ENCODE measurements at regions not wholly inside any gene's neighbourhood (a gene's known extent, or its start where the extent isn't known, plus 50 kb on each side); places are given as distances from the start of the nearest gene placed in this dataset.

DNA sequence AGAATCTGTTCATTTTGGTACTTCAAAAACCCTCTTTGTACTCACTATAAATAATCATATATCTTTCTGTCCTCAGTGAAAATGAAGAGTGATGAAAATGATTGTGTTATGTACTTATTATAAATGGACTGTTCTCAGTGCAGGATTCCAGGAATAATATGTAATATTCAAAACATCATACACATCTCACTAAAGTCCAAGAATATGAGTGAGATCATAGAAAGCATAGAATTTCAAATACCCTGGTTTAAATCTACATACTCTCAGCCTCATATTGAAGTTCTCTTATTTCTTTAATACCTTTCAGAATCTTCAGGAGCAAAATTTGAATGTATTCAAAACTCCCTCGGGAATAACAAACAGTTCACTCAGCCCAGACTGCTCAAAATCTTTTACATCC lies 868.0 kb downstream of the SLITRK6 start:
- no peak for DNase-seq

DNA sequence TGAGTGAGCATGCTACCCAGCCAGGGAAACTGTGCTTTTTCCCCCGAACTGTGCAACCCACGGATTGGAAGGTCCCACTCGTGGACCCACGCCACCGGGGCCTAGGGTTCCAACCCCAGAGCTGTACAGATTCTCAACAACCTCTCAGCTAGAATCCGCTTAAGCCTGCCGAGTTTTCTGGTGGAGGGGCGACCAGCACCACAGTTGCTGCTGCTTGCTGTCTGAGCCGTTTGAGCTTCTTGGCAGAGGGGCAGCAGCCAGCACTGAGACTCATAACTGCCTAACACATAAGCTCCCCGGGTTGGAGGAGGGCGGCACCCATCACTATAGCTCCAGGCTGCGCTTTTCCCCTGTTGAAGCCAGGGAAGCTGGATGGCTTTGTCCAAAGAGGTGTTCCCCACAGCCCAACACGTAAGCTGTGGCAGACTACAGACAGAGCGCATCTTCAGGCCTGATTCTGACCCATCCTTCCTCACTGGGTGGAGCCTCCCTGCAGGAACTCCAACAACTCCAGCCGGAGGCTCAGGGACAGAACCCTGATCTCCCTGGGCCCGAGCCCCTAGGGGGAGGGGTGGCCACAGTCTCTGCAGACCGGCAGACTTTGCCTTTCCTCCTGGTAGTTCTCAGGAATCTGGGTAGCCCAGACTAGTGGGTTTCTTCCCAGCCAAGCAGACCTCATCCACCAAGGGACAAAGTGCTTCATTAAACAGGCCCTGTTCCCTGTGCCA lies 871.6 kb downstream of the SLITRK6 start:
- DNase-seq, result no peak

DNA sequence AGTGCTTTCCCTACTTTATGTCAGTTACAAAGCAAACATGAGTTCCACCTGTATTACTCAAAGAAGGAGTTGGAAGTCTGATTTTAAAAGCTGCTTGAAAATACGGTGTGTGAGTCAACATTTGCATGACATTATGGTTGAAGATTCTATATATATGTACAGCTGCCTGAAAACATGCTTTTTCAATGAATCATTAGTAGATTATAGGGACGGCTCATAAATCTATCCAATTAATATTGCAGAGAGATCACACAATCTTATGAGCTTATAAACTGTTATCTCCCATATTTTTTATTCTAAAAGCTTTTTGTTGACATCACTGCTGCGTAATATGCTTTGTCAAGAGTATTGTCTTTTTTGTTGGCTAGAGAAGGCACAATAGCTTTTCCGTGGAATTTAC lies 873.8 kb downstream of the SLITRK6 start:
- no peak for DNase-seq

DNA sequence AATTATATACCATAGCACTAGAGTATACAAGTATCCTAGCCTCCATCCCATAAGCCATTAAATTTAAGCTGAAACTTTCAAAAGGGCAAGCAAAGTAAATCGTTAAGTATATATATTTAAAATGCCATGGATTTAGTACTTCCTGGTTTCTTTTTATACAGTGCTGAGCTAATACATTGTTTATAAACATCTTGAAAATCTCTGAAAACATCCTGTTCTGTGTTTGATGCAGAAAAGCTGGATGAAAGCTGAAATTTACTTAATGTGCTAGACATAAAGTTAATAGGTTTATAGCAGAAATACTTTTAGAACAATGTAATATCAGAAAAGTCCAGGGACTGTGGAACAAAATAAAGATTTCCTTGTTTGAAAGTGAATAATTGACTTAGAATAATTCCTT lies 875.4 kb downstream of the SLITRK6 start:
- DNase-seq, result no peak

DNA sequence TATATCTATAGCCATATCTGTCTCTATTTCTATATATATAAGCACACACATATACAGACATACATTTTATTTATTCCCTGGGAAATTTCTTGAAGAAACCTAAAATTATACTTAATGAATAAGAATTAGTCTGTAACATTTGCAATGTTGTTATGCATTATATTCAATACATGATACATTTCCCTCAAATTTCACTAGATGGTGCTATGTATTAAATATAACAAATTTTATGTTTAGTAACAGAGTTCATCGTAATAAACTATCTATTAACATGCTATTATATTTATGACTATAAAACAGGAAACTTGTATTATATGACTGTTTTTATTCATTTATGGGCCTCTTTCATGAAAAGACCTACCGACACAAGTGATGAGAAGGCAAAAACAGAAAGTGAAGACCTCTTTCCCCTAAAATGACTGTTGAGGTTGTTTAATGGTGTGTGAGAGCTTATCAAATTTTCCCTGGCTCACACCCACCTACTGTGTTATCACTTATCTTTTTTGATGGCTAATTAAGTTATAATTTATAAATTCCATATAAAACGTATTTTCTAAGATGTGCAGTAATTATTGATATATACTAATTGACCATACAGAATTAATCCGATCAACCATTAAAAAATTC lies 881.9 kb downstream of the SLITRK6 start:
- DNase-seq, result peak in 1 of 2 experiments; percentile 28

DNA sequence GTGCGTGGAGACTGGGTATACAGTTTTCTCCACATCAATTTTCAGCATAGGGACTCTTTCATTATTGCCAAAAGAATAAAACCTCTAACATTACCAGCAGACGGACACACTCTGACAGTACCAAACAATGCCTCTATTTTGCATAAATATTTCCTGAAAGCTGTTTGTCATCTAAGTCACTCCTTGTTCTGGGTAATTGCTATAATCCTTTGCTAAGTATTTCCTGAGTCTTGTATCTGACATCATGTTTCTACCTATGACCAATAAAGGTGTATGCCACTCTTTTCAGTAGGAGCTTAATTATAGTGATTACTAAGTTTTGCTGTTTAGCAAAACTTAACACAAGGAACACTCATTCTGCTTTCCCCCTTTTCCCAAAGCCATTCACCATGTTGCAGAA lies 886.5 kb downstream of the SLITRK6 start:
- no peak for DNase-seq

DNA sequence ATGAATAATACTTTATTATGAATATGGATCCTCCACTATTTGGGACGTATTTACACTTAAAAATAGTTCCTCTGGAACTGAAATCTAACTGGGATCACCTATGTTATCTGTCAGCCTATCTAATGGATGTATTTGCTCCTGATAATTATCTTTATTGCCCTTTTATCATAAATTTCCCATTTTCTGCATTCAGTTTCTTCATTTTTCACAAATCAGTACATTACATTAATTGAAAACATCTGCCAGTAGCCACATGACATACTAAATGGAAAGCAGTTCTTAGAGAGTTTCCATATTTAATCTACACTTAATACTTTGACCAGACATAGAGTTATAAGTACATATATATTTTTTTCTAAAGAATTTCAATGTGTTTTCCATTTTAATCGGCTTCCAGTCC lies 888.8 kb downstream of the SLITRK6 start:
- DNase-seq, result no peak

DNA sequence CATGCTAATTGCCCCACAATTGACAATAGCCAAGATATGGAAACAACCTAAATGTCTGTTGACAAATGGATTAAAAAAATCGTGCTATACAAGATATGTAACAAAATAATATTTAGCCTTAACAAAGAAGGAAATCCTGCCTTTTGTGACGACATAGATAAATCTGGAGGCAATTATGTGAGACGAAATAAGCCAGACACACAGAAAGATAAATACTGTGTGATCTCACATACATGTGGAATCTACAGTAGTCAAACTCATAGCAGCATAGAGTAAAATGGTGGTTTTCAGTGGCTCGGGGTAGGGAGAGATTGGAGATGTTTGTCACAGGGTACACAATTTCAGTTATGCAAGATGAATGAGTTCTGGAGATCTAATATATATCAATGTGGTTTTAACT lies 895.8 kb downstream of the SLITRK6 start:
- DNase-seq, result no peak

DNA sequence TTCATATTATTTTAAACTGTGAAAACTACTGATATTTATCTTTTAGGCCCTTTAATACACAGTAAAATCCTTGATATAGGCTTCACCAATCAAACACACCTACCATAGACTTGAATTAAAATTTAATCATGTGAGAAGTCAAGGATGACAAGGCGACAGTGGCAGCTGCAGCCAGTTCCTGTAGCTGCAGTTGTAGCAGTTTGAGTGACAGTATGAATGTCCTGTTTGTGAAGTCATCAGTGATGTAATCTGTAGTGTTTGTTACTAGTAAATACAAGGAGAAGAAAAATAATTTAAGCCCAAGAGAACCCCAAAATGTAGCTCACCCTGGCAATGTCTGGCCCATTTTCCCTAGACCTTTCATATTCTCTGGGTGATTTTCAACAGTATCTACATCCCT lies 897.0 kb downstream of the SLITRK6 start:
- DNase-seq, result no peak

DNA sequence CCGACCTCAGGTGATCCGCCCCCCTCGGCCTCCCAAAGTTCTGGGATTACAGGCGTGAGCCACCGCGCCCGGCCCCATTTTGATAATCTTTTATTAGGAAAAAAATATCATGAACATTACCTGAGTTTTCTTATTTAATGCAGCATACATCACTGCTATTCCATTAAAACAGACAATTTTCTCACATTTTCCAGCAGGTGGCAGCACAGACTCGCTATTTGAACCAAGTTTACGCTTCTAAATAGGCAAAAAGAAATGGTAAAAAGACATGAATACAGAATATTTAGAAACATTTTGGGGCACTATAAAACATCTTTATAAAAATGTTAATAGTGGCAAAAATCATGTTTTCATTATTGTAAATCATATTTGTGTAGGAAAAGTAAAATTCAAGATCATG lies 903.1 kb downstream of the SLITRK6 start:
- DNase-seq, result peak in 1 of 2 experiments; percentile 41

DNA sequence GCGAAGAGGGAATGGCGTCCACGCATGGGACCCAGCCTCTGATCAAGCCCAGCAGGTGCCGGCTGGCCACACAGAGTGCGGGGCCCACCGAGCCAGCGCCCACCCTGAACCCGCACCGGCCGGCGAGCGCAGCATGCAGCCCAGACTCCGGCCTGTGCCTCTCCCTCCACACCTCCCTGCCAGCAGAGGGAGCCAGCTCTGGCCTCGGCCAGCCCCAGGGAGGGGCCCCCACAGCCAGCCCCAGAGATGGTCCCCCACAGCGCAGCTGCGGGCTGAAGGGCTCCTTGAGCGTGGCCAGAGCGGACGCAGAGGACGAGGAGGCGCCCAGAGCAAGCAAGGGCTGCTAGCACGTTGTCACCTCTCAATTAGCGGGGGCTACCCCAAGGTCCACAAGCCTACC lies 904.5 kb downstream of the SLITRK6 start:
- no peak for DNase-seq

DNA sequence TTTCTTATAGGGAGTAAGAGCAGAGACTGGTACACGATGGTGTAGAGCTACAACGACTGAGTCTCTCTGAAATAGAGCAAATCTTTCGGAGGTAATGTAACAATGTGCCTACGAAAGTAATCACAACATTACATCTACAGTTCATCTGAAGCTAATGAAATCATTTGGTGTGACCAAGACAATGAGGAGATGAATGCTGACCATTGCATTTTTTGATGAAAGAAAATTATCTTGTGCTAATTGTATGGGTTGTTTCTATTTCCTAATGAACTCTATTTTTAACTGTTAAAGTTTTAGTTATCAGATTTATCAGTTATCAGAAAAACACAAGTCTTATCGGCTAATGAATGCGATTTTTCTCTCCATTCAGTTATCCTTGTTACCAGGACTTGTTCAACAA lies 913.4 kb downstream of the SLITRK6 start:
- DNase-seq, result no peak

DNA sequence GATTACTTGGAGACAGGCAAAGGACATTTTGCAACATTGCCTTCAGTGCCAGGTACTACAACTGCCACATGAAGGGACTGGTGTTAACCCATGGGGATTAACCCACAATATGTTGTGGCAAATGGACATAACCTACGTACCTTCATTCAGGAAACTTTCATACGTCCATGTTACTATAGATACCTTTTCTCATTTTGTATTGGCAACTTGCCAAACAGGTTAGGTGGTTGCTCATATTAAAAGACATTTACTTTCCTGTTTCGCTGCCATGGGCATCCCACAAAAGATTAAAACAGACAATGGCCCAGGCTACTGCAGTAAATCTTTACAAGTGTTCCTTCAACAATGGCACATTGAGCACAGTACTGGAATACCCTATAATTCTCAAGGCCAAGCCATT lies 925.3 kb downstream of the SLITRK6 start:
- no peak for DNase-seq

DNA sequence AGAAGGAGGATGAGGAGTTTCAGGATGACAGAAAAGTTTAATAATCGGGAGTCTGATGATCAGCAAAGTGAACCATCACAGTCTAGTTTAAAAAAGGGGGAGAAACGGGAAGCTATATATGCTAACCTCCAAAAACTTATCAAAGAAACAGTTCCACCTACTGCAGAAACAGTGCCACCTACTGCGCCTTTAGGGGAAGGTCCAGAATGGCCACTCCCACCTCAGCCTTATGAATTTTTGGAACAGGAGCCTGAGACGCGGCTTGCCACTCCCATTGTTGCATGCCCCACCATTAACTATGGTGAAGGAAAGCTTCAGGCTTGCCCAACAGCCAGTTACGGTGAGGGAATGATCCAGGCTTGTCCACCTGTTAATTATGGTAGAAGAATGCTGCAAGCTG lies 929.0 kb downstream of the SLITRK6 start:
- no peak for DNase-seq

DNA sequence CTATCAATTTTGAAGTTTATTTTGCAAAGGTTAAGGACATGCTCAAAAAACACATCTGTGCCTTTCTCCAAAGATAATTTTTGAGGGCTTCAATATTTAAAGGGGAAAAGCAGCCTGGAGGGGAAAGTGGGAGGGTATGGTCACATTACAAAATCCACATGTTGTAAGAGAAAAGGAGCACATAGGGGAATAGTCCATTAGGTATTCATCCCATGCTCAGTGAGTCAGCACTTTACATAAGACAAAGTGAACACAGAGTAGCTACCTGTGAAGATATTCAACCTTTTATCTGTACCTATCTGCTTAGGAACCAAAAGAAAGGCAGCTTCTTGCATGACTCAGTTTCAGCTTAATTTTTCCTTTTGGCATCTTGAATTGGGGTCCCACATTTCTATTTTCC lies 932.0 kb downstream of the SLITRK6 start:
- DNase-seq, result no peak

DNA sequence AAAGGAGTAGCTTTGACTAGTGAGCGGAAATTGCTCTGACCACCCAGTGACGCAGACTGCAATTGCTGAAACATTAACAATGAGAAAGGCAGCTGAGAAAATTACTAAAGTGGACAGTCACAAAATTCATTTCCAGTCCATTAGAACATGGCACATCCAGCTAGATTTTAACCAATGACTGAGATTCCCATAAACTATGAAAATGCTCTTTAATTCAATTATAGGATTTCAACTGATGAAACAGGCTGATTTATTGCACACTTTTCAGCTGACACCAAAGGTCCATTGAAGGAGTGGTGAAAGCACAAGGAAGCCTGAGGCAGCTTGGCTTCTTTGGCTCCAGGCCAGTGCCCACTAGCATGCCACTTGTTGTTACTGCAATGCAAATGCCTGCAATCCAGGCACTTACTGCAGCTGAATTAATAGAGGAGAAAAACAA lies 933.4 kb downstream of the SLITRK6 start:
- DNase-seq, result no peak

DNA sequence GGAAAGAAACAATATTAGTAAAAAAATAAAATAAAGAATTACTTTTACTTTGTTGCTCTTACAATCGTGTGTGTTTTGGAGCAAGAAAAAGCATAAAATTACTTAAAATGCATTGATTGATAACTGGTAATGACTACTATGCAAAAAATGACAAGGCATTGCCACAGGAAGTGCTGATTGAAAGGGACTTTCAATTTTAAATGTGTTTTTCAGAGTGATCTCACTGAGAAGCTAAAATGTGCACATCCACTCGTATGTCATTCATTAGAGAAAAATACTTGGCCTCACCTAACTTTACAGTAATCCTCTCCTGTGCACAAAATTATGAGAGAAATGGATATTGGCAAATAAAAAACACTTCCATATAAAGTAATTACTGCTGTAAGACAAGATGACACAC lies 934.9 kb downstream of the SLITRK6 start:
- DNase-seq, result no peak

DNA sequence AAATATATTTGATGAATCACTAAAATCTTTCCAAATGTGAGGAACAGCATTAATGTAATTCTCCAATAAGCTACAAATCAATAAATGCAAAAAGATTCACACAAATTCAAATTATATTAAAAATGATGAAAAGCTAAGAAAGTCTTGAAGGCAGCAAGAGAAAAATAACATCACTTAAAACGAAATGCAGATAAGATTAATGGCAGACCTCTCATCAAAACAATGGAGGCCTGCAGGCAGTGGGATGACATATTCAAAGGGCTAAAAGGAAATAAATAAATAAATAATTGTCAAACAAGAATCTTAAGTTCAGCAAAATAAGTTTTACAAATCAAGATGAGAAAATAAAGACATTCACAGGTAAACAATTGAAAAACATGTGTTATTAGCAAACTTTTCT lies 952.1 kb downstream of the SLITRK6 start:
- no peak for DNase-seq

DNA sequence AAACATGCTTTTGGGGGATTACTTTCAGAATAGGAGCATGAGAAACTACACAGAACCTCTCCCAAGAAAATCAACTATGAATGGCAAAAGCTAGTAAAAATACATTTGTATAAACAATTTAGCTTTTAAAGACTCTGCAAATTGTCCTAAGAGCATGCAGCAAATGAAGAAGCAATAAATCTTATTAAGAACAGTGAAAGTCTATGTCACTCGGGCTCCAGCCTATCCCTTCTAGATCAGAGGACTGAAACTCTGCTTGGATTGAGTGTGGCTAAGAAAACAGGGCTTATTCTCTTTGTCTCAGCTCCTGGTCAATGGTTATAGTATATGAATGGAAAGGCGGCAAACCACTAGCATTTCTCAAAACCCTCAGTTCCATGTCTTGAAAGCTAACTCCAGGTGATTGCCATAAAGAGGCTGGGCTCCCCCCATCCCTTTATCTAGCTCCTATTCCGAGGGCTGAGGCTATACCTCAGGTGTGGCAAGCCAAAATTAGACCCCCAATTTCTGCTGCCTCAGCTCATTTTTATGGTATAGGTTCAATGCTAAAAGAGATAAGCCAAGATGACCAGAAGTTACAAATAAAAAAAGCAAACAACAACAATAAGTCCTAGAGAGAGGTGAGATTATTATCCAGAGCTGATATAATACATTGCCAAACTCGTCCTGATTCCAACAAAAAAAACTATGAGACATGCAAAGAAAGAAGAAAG lies 953.2 kb downstream of the SLITRK6 start:
- DNase-seq, result no peak

DNA sequence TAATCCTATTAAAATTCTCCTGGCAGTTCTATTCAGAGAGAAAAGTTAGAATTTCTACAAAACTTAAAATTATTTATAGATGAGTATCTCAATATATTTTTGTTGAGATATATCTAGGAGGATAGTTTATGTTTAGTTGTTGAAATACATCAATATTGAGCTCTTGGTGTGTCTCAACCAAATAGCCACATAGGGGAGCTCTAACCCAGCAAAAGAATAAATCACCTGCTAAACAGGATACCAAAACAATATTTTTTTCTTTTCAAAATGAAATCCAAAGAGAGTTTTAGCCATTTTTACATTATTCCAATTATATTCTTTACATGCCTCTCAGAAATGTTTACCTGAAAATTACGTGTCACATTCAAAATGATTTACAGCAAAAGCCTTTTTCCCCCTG lies 954.7 kb downstream of the SLITRK6 start:
- DNase-seq, result peak in 1 of 2 experiments; percentile 8

DNA sequence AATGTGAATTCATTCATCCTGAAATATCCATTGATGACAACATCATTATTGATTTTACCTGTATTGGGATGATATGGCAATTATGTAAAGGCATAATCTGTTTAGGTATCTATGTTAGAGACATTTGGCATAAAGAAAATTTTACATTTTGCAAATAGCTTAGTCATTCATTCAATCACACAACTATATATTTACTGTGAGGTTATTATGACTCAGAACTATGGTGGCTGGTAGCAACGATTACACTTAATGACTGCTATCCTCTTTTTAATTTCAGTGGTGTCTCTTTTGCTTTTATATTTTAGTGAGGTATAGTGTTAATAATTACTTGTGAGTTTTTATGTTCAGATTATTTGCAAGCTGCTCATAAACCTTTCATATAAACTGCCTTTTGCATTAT lies 955.9 kb downstream of the SLITRK6 start:
- DNase-seq, result no peak

DNA sequence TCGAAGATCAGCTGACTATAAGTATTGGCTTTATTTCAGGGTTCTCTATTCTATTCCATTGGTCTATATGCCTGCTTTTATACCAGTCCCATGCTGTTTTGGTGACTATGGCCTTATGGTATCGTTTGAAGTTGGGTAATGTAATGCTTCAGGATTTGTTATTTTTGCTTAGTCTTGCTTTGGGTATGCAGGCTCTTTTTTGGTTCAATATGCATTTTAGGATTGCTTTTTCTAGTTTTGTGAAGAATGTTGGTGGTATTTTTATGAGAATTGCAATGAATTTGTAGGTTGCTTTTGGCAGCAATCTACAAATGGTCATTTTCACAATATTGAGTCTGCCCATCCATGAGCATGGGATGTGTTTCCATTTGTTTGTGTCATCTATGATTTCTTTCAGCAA lies 951.9 kb upstream of the SLITRK1 start:
- DNase-seq, result no peak

DNA sequence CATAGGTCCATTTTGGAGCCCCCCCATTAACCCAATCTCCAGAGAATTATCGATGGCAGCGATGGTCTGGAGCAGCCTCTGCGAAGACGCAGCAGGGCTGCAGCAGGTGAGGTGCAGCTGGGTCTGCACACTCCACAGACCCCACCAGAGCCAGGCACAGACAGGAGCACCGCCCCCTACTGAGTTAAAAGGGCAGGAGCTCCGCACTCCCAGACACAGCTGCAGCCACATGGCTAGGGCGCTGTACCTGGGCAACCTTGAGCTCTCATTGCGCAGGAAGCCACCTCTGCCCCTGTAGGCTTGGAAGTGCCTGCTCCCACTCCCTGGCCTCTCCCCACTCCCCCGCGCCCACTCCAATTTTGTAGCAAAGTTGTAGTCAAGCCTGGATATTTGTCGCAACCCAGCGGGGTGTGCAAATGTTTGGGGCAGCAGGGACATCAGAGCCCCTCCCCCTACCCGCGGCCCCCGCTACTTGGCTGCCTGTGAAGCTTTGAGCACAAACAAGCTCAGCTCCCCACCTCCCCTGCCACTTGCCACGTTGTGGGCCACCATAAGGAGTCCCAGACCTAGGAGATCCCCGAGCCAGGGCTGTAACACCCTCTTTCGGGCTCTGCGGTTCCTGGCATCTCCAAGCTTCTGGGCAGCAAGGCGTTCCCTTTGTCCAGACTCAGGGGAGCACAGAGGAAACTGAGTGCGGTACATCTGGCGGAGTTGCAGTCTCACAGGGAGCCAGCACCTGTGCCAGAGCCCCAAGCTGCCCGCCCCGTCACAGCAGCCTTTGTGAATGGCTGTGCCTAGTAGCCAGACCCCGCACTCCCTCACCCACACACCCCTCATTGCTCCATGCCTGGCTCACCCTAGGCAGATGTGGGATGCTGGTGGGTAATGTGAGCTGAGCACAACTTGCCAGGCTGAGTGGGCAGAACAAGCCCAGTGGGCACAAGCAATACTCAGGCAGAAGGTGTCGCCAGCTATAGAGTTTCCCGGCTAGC lies 949.7 kb upstream of the SLITRK1 start:
- no peak for DNase-seq

All from SW 1271 (cell line).